ENCODE measurements at regions not wholly inside any gene's neighbourhood (a gene's known extent, or its start where the extent isn't known, plus 50 kb on each side); places are given as distances from the start of the nearest gene placed in this dataset.
"Not testable (repeated sequence)": the region's sequence is repeated elsewhere in the genome, so short reads cannot be mapped to it uniquely, and the experiment has no call there.

DNA sequence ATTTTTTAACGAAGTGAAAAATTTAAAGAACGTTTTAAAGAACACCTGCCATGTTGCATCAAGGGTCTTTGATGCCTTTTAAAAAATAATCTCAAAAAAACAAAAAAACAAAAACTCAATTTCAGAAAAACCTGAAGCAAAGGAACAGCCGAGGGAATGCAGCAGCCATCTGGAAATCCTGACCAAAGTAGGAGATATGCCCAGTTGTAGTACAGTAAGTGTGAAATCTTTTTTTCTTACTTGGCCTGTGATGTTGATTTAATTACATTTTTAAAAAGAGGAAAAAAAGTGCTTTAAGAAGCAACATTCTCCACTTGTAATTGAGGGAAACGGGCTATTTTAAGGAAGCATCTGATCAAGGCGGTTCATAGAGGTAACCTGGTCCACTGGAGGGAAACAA lies 213.7 kb upstream of the GAP43 start:
- Histone ChIP-seq H3K27me3 (no peaks in the 10 kb centered on the region), H3K4me3 (no peak overlapping the region), H3K9me3 (no peaks in the 10 kb centered on the region), H3K4me1 (no peaks in the 10 kb centered on the region), H3K36me3 (no peaks in the 10 kb centered on the region), H3K27ac (no peak overlapping the region)
- WGBS, 2 donors = 71 to 84% methylated on average over 5 of the region's 5 CpGs
- no peak for TF ChIP-seq POLR2A (IDR thresholded peaks at IDR 0.05)
- TF ChIP-seq, protein P1, sequence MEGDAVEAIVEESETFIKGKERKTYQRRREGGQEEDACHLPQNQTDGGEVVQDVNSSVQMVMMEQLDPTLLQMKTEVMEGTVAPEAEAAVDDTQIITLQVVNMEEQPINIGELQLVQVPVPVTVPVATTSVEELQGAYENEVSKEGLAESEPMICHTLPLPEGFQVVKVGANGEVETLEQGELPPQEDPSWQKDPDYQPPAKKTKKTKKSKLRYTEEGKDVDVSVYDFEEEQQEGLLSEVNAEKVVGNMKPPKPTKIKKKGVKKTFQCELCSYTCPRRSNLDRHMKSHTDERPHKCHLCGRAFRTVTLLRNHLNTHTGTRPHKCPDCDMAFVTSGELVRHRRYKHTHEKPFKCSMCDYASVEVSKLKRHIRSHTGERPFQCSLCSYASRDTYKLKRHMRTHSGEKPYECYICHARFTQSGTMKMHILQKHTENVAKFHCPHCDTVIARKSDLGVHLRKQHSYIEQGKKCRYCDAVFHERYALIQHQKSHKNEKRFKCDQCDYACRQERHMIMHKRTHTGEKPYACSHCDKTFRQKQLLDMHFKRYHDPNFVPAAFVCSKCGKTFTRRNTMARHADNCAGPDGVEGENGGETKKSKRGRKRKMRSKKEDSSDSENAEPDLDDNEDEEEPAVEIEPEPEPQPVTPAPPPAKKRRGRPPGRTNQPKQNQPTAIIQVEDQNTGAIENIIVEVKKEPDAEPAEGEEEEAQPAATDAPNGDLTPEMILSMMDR (IDR thresholded peaks at IDR 0.05) = no peak
- intact Hi-C loops (cut with DNase I) = no loop called here
- no peak for DNase-seq

DNA sequence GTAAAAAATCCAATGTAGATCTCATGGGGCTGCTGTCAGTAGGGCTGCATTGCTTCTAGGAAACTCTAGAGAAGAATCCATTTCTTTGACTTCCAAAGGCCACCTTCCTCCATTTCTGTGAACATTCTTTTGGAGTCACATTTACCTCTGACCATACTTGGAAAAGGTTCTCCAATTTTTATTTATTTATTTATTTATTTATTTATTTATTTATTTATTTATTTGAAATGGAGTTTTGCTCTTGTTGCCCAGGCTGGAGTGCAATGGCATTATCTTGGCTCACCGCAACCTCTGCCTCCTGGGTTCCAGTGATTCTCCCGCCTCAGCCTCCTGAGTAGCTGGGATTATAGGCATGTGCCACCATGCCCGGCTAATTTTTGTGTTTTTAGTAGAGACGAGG lies 208.7 kb upstream of the GAP43 start:
- intact Hi-C loops (cut with DNase I) = not testable (repeated sequence)
- 85 to 94% methylated on average over 4 of the region's 4 CpGs for whole genome bisulfite sequencing, 2 donors

DNA sequence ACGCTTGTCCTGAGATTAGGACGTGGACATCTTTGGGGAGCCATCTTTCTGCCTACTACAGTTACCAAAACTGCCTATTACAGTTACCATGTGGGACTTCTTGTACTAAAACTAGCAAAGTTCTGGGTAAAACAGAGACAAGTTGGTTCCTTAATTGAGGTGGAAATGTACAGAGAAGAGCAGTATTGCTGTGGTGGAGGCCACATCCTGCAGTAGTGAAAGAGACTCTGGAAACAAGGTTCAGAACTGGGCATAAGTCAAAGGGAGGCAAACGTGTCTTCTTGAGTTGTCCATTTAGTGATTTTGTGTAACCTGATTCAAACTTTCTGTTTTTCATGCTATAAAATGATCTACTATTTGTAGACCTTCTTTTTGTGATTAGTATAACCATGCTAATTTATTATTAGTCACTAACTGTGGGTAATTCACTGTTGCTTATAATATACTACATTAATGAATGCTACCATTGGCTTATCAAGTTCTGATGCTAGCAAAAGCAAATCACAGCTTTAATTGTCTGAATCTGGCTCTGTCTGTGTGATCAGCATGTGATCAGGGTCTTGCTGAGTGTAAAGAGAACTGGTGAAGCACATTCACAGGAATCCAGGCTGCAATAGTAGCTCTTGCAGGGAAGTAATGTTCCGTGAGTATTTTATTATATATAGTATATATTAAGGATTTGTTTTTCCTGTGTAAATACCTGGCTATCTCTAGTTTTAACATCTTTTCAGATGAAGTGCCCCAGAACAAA lies 207.9 kb upstream of the GAP43 start:
- intact Hi-C loops (cut with DNase I) = no loop called here
- no peaks in the 10 kb centered on the region for H3K4me1 ChIP-seq
- DNase-seq = no peak
- 82 to 85% methylated on average over 4 of the region's 4 CpGs for WGBS, 2 donors
- no peak overlapping the region for H3K27ac ChIP-seq
- H3K36me3 ChIP-seq = no peaks in the 10 kb centered on the region
- TF ChIP-seq, protein P1 (IDR thresholded peaks at IDR 0.05) = no peak
- TF ChIP-seq POLR2A (IDR thresholded peaks at IDR 0.05) = no peak
- no peaks in the 10 kb centered on the region for H3K27me3 ChIP-seq
- H3K4me3 ChIP-seq = no peak overlapping the region
- no peaks in the 10 kb centered on the region for H3K9me3 ChIP-seq

More for the DNA sequence above, 208.7 kb upstream of the GAP43 start:
- not testable (repeated sequence) for H3K4me3 ChIP-seq, H3K4me1 ChIP-seq, H3K27me3 ChIP-seq, H3K9me3 ChIP-seq, H3K27ac ChIP-seq, H3K36me3 ChIP-seq, DNase-seq

DNA sequence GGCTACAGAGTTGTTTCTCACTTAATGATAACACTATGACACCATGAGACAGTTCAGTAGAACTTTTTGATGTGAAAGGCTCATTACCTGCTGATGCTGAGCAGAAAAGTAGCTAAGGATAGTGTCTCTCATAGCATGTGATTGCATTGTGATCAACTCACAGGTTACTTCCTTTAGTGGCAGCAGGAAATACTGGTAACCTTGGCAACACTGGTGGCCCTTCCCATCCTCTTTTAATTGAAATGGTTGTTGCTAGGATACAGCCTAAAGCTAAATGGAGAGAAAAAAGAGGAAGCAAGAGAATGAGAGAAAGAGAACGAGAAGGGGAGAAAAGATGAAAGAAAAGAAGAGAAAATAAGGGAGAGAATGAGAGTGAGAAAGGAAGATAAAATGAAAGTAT lies 204.7 kb upstream of the GAP43 start:
- Histone ChIP-seq H3K4me3 (no peak overlapping the region), H3K27me3 (no peaks in the 10 kb centered on the region), H3K9me3 (no peaks in the 10 kb centered on the region), H3K27ac (no peak overlapping the region), H3K36me3 (no peaks in the 10 kb centered on the region), H3K4me1 (no peaks in the 10 kb centered on the region)
- intact Hi-C loops (cut with DNase I) = no loop called here
- no peak for TF ChIP-seq POLR2A (IDR thresholded peaks at IDR 0.05)
- TF ChIP-seq, protein P1 (IDR thresholded peaks at IDR 0.05) = no peak
- DNase-seq = no peak
- 22 to 60% methylated on average over 1 of the region's 1 CpG for WGBS, 2 donors

DNA sequence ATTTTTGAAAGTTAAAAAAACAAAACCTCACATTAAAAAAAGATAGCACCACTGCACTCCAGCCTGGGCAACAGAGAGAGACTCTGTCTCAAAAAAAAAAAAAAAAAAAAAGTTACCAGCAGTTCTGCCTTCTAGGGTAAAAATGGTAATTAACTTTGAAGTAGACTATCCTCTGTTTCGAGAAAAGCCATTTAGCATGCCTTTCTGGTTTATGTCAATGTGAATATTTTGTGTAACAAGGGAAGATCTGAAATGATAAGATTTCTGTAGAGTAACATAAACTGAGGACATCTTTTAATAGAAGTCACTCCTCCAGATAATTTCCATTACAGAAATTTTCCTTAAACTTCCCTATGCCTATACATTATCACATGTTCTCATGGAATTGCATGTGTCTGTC lies 203.2 kb upstream of the GAP43 start:
- no peaks in the 10 kb centered on the region for H3K9me3 ChIP-seq
- intact Hi-C loops (cut with DNase I) = no loop called here
- 39 to 62% methylated on average over 1 of the region's 1 CpG for whole genome bisulfite sequencing, 2 donors
- TF ChIP-seq POLR2A (IDR thresholded peaks at IDR 0.05) = no peak
- TF ChIP-seq, protein P1 (IDR thresholded peaks at IDR 0.05) = no peak
- no peaks in the 10 kb centered on the region for H3K36me3 ChIP-seq
- no peak for DNase-seq
- H3K4me1 ChIP-seq = no peaks in the 10 kb centered on the region
- H3K27me3 ChIP-seq = no peaks in the 10 kb centered on the region
- no peak overlapping the region for H3K4me3 ChIP-seq
- H3K27ac ChIP-seq = no peak overlapping the region

DNA sequence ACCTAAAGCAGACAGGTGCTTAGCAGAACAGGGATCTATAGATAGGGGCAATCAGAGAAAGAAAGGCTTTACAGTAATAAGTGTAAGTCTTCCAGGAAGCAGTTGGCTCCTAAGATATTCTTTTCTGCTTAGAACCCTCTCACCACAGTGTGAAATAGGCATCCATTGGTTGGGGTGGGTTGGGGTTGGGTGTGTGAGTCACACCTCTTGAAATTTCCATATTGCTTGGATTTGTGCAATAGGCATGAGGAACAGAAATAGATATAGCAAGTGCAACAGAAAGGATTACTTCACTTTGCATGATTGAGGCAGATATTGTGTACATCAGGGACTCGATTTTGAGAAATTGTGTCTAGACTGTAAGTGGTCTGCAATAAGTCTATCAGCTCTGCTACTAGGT lies 200.1 kb upstream of the GAP43 start:
- WGBS, 2 donors = 40 to 70% methylated on average over 1 of the region's 1 CpG
- Histone ChIP-seq H3K4me3 (no peak overlapping the region), H3K27me3 (no peaks in the 10 kb centered on the region), H3K9me3 (no peaks in the 10 kb centered on the region), H3K27ac (no peak overlapping the region), H3K36me3 (no peaks in the 10 kb centered on the region), H3K4me1 (no peaks in the 10 kb centered on the region)
- no peak for DNase-seq
- no peak for TF ChIP-seq POLR2A (IDR thresholded peaks at IDR 0.05)
- TF ChIP-seq, protein P1 (IDR thresholded peaks at IDR 0.05) = no peak
- intact Hi-C loops (cut with DNase I) = no loop called here

Measured in esophagus squamous epithelium (tissue), 5 donors.